ENCODE measurements at regions not wholly inside any gene's neighbourhood (a gene's known extent, or its start where the extent isn't known, plus 50 kb on each side); places are given as distances from the start of the nearest gene placed in this dataset.

DNA sequence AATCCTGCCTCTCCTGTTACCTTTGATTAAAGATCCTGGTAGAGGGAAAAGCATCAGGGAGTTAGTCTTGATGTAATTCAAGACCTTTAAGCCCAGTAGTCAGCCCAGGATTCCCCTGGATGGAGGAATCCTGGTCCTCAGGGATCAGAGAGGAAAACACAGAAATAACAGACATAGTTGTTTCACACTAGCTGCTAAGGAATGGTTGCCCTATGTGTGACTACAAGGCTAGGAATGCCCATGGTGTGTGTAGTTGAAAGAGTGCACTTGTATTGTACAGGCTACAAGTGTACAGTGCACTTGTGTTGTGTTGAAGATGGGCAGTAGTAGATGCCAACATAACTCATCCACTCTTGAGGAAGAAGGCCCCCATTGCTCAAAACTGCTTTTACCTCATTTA, 226.8 kb downstream of the AASDHPPT start:
- TF ChIP-seq CTCF (IDR thresholded peaks at IDR 0.05; ENCODE audit: low read length) (no peak), EZH2 (IDR thresholded peaks at IDR 0.05; ENCODE audit: borderline replicate concordance, low read length) (no peak)
- no peaks in the 10 kb centered on the region for H3K79me2 ChIP-seq (ENCODE audit: insufficient read depth, low read length)
- no peak overlapping the region for H3K9ac ChIP-seq (ENCODE audit: low read length)
- H3K9me2 ChIP-seq (ENCODE audit: low read depth, low read length): no peaks in the 10 kb centered on the region
- H3F3A ChIP-seq (ENCODE audit: insufficient read depth, low read length): no peaks in the 10 kb centered on the region
- no peak overlapping the region for H3K4me2 ChIP-seq (ENCODE audit: low read length)
- no peaks in the 10 kb centered on the region for H4K20me1 ChIP-seq (ENCODE audit: insufficient read depth, low read length)
- H3K4me1 ChIP-seq (ENCODE audit: insufficient read depth, low read length, severe bottlenecking): no peaks in the 10 kb centered on the region
- H2AFZ ChIP-seq (ENCODE audit: low read length): no peak overlapping the region
- no peaks in the 10 kb centered on the region for H3K36me3 ChIP-seq (ENCODE audit: insufficient read depth, low read length)
- no peaks in the 10 kb centered on the region for H3K27me3 ChIP-seq (ENCODE audit: insufficient read depth, low read length)
- 0 out of 2 replicates have a peak, but pooled peaks cover 6% of the 10 kb centered on the region for H3K9me3 ChIP-seq (ENCODE audit: low read length)
- no peak overlapping the region for H3K27ac ChIP-seq (ENCODE audit: low read depth, low read length, poor library complexity, severe bottlenecking)
- H3K4me3 ChIP-seq (ENCODE audit: low read depth, low read length, poor library complexity, severe bottlenecking): no peak overlapping the region

GRCh38 chr11:106305458-106305857, 228.0 kb downstream of the AASDHPPT start:
- H4K20me1 ChIP-seq (ENCODE audit: insufficient read depth, low read length): no peaks in the 10 kb centered on the region
- no peaks in the 10 kb centered on the region for H3K79me2 ChIP-seq (ENCODE audit: insufficient read depth, low read length)
- TF ChIP-seq EZH2 (IDR thresholded peaks at IDR 0.05; ENCODE audit: borderline replicate concordance, low read length): no peak
- no peak for TF ChIP-seq CTCF (IDR thresholded peaks at IDR 0.05; ENCODE audit: low read length)
- no peaks in the 10 kb centered on the region for H3K27me3 ChIP-seq (ENCODE audit: insufficient read depth, low read length)
- no peaks in the 10 kb centered on the region for H3K4me1 ChIP-seq (ENCODE audit: insufficient read depth, low read length, severe bottlenecking)
- no peaks in the 10 kb centered on the region for H3F3A ChIP-seq (ENCODE audit: insufficient read depth, low read length)
- no peaks in the 10 kb centered on the region for H3K9me2 ChIP-seq (ENCODE audit: low read depth, low read length)
- H3K9ac ChIP-seq (ENCODE audit: low read length): no peak overlapping the region
- H3K27ac ChIP-seq (ENCODE audit: low read depth, low read length, poor library complexity, severe bottlenecking): no peak overlapping the region
- H3K4me2 ChIP-seq (ENCODE audit: low read length): no peak overlapping the region
- no peak overlapping the region for H3K4me3 ChIP-seq (ENCODE audit: low read depth, low read length, poor library complexity, severe bottlenecking)
- 0 out of 2 replicates have a peak, but pooled peaks cover 6% of the 10 kb centered on the region for H3K9me3 ChIP-seq (ENCODE audit: low read length)
- H2AFZ ChIP-seq (ENCODE audit: low read length): no peak overlapping the region
- H3K36me3 ChIP-seq (ENCODE audit: insufficient read depth, low read length): no peaks in the 10 kb centered on the region

- 0 out of 2 replicates have a peak, but pooled peaks cover 6% of the 10 kb centered on the region for H3K9me3 ChIP-seq (ENCODE audit: low read length)
- H3K4me2 ChIP-seq (ENCODE audit: low read length): no peak overlapping the region
- no peak for TF ChIP-seq EZH2 (IDR thresholded peaks at IDR 0.05; ENCODE audit: borderline replicate concordance, low read length)
- no peak for TF ChIP-seq CTCF (IDR thresholded peaks at IDR 0.05; ENCODE audit: low read length)
- no peak overlapping the region for H2AFZ ChIP-seq (ENCODE audit: low read length)
- H4K20me1 ChIP-seq (ENCODE audit: insufficient read depth, low read length): no peaks in the 10 kb centered on the region
- H3K36me3 ChIP-seq (ENCODE audit: insufficient read depth, low read length): no peaks in the 10 kb centered on the region
- H3F3A ChIP-seq (ENCODE audit: insufficient read depth, low read length): no peaks in the 10 kb centered on the region
- no peak overlapping the region for H3K27ac ChIP-seq (ENCODE audit: low read depth, low read length, poor library complexity, severe bottlenecking)
- no peaks in the 10 kb centered on the region for H3K79me2 ChIP-seq (ENCODE audit: insufficient read depth, low read length)
- no peaks in the 10 kb centered on the region for H3K27me3 ChIP-seq (ENCODE audit: insufficient read depth, low read length)
- H3K4me3 ChIP-seq (ENCODE audit: low read depth, low read length, poor library complexity, severe bottlenecking): no peak overlapping the region
- H3K4me1 ChIP-seq (ENCODE audit: insufficient read depth, low read length, severe bottlenecking): no peaks in the 10 kb centered on the region
- H3K9ac ChIP-seq (ENCODE audit: low read length): no peak overlapping the region
- no peaks in the 10 kb centered on the region for H3K9me2 ChIP-seq (ENCODE audit: low read depth, low read length)
Observed at GRCh38 chr11:106306942-106307341, 229.5 kb downstream of the AASDHPPT start.
